ENCODE measurements at regions not wholly inside any gene's neighbourhood (a gene's known extent, or its start where the extent isn't known, plus 50 kb on each side); places are given as distances from the start of the nearest gene placed in this dataset.

DNA sequence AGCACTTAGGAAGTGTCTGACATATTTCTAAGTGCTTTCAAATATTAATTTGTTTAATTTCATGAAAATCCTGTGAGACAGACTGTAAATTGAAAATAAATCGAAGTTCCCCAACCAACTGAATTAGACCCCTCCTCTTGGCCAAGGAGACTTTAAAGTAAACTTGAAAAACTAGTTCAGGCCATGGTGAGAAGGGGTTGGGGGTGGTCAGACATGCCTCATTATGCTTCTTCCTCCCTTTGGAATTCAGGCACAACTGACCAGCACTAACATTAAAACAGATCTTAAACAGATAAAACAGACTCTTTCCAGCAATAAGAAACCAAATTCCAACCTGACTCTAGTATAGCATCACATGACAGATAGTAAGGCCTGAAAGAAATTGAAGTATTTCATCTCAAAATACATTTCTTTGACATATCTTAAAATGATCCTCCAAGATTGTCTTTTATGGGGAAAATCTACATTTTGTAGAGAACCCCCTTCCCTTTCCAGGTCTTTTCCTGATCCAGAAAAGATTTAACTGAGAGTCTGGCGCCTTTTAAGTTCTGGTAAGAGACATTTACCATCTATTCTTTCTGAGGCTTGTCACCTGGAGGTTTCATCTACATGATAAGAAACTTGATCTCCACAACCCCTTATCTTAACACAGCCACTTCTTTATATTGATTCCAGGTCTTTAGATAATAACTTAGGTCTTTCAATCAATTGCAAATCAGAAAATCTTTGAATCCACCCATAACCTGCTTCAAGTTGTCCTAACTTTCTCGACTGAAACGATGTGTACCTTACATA is 336.5 kb downstream of the PCDH20 start:
- TF ChIP-seq RXRA (IDR thresholded peaks at IDR 0.05; ENCODE audit: insufficient read depth, low read depth, low read length) (no peak), EP300 (IDR thresholded peaks at IDR 0.05; ENCODE audit: borderline replicate concordance in 1 of 2, low read depth in 2 of 2, low read length in 2 of 2) (no peak), RAD21 (IDR thresholded peaks at IDR 0.05 in 1 of 2, conservative IDR thresholded peaks at IDR 0.05 in 1 of 2; ENCODE audit: low read depth in 2 of 2, low read length in 2 of 2) (no peak), CREB1 (IDR thresholded peaks at IDR 0.05) (no peak), SIN3A (conservative IDR thresholded peaks at IDR 0.05 in 1 of 2, IDR thresholded peaks at IDR 0.05 in 1 of 2; ENCODE audit: low read depth in 1 of 2, low read length in 2 of 2) (no peak), MAFK (IDR thresholded peaks at IDR 0.05; ENCODE audit: low read depth, low read length) (no peak), ASH2L (IDR thresholded peaks at IDR 0.05; ENCODE audit: low read length) (no peak), GTF2F1 (IDR thresholded peaks at IDR 0.05; ENCODE audit: borderline replicate concordance, low read depth, low read length) (no peak), YY1 (IDR thresholded peaks at IDR 0.05; ENCODE audit: low read depth, low read length) (no peak)
- TF ChIP-seq, protein P1, sequence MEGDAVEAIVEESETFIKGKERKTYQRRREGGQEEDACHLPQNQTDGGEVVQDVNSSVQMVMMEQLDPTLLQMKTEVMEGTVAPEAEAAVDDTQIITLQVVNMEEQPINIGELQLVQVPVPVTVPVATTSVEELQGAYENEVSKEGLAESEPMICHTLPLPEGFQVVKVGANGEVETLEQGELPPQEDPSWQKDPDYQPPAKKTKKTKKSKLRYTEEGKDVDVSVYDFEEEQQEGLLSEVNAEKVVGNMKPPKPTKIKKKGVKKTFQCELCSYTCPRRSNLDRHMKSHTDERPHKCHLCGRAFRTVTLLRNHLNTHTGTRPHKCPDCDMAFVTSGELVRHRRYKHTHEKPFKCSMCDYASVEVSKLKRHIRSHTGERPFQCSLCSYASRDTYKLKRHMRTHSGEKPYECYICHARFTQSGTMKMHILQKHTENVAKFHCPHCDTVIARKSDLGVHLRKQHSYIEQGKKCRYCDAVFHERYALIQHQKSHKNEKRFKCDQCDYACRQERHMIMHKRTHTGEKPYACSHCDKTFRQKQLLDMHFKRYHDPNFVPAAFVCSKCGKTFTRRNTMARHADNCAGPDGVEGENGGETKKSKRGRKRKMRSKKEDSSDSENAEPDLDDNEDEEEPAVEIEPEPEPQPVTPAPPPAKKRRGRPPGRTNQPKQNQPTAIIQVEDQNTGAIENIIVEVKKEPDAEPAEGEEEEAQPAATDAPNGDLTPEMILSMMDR (IDR thresholded peaks at IDR 0.05; ENCODE audit: control extremely low read depth in 1 of 3, insufficient read depth in 1 of 3, low read depth in 1 of 3, low read length in 3 of 3) = no peak
